OCI-LY3 (cell line): ENCODE measurements at regions not wholly inside any gene's neighbourhood (a gene's known extent, or its start where the extent isn't known, plus 50 kb on each side); places are given as distances from the start of the nearest gene placed in this dataset.

ENCODE experiments used
- CTCF ChIP-seq: fragments of 200-600, 300-600 bp; sonication (generic); IDR thresholded peaks from 2 replicates; pipeline ENCODE4 v1.5.1; 2014; ENCODE audit warnings: antibody characterized with exemption, low read length, low read depth
- EZH2phosphoT487 ChIP-seq: fragments of 200-600 bp; shearing (Covaris generic); IDR thresholded peaks from 2 replicates; pipeline ENCODE4 v1.6.1; 2018; ENCODE audit warnings: antibody characterized with exemption, mixed run types, low read depth

- TF ChIP-seq CTCF = no peak
- no peak for TF ChIP-seq EZH2phosphoT487
Observed at GRCh38 chr9:26057050-26057449, 378.8 kb upstream of the TUSC1 start.
